ENCODE measurements at regions not wholly inside any gene's neighbourhood (a gene's known extent, or its start where the extent isn't known, plus 50 kb on each side); places are given as distances from the start of the nearest gene placed in this dataset.

- DNase-seq = no peak
Observed at GRCh38 chr12:13273097-13273496, 76.6 kb downstream of the EMP1 start.

- DNase-seq = no peak
Observed at GRCh38 chr12:13270817-13271216, 74.3 kb downstream of the EMP1 start.

Data from effector CD8-positive, alpha-beta T cell (primary cell).